ENCODE measurements at regions not wholly inside any gene's neighbourhood (a gene's known extent, or its start where the extent isn't known, plus 50 kb on each side); places are given as distances from the start of the nearest gene placed in this dataset.
A peak's percentile ranks its signal among the peaks of the same experiment; 100 is the strongest.

GRCh38 chr5:174398171-174398570 lies 326.2 kb upstream of the MSX2 start:
- no peak for FAIRE-seq

GRCh38 chr5:174399411-174399810 lies 325.0 kb upstream of the MSX2 start:
- DNase-seq (ENCODE audit: insufficient read length, low spot score) = no peak
- no peak for FAIRE-seq

More at GRCh38 chr5:174398171-174398570, 326.2 kb upstream of the MSX2 start:
- DNase-seq (ENCODE audit: insufficient read length, low spot score) = no peak

DNA sequence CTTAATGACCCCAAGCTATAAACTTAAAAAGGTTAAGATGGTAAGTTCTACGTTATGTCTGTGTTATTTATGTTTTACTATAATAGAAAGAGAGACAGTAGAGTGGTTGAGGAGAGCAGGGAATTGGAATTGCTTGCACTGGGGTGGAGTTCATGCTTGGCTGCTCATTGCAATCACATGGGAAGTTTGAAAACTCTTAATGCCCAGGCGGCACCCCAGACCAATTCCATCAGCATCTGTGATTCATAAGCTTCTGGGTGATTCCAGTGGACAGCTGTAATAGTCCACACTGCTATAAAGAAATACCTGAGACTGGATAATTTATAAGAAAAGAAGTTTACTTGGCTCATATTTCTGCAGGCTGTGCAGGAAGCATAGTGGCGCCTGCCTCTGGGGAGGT lies 323.9 kb upstream of the MSX2 start:
- FAIRE-seq = no peak
- no peak for DNase-seq (ENCODE audit: insufficient read length, low spot score)

DNA sequence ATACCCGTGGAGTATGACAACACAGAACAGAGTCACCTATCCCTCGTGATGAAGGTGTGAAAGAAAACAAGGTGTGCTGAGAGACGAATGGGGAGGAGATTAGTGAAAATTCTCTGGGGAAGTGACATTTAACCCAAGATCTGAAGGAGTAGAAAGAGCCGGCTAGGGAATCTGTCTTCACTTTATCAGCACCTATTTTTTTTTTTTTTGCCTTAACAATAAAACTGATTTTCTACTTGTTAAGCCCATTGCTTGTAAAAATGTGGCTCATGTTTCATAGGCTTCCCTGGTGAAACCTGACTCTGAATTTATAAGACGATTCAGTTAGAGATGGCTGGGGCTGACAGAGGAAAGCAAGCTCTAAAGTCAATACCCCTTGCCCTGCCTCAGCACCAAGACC lies 322.6 kb upstream of the MSX2 start:
- FAIRE-seq = no peak
- no peak for DNase-seq (ENCODE audit: insufficient read length, low spot score)

DNA sequence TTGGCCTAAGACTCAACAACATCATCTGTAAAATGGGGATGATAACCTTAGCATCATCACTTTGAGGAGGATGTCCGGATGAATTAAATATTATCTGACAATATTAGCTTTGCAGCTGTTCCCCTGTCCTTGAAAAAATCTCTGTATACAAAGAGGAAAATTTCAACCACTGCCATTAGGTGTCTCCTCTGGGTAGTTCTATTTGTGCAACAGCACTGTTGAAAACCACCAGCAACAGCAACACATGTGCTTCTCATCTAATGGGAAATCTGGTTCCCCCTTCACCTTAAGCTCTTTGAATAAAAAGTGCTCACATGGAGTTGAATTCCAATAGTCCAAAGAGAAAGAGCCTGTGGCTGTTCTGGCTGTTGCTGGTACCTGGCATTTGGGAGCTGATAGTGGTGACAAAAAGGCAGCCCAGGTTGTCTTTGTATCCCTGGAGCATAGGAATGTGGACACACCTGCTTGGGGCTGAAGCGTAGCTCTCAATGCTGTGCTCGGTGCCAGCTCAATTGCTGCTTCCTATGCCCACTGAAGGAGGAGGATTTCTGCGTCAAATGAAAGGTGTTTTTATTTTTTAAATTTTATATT lies 322.1 kb upstream of the MSX2 start:
- DNase-seq (ENCODE audit: insufficient read length, low spot score) (no peak), FAIRE-seq (no peak)

GRCh38 chr5:174404848-174405247 lies 319.5 kb upstream of the MSX2 start:
- no peak for DNase-seq (ENCODE audit: insufficient read length, low spot score)
- no peak for FAIRE-seq

GRCh38 chr5:174409070-174409469 lies 315.3 kb upstream of the MSX2 start:
- DNase-seq (ENCODE audit: insufficient read length, low spot score) (no peak), FAIRE-seq (no peak)

- no peak for FAIRE-seq
- no peak for DNase-seq (ENCODE audit: insufficient read length, low spot score)
These were observed 314.4 kb upstream of the MSX2 start for GRCh38 chr5:174409971-174410370.

- no peak for FAIRE-seq
- no peak for DNase-seq (ENCODE audit: insufficient read length, low spot score)
These were observed 313.5 kb upstream of the MSX2 start for GRCh38 chr5:174410716-174411478.

GRCh38 chr5:174411479-174411819 lies 312.9 kb upstream of the MSX2 start:
- no peak for FAIRE-seq
- no peak for DNase-seq (ENCODE audit: insufficient read length, low spot score)

DNA sequence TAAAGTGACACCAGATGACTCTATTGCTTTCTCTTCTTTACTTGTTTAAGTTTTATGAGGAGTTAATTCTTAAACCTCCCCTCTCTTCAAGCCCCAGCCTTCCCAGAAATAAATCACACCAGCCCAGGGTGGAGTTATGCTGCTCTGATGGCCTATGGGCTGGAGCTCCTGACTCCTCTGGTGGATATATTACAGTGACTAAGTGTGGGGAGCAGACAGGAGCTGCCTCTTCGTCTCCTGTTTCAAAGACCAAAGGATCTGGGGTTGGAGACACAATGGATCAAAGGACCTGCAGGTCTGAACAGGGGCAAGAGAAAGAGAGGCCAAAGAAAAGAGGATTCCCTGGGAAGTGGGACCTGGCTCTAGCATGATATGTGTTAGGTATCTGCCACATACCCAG lies 312.0 kb upstream of the MSX2 start:
- no peak for DNase-seq (ENCODE audit: insufficient read length, low spot score)
- FAIRE-seq = no peak

GRCh38 chr5:174412941-174413340 lies 311.4 kb upstream of the MSX2 start:
- no peak for DNase-seq (ENCODE audit: insufficient read length, low spot score)
- no peak for FAIRE-seq

GRCh38 chr5:174413567-174414314 lies 310.6 kb upstream of the MSX2 start:
- DNase-seq (ENCODE audit: insufficient read length, low spot score) (no peak), FAIRE-seq (no peak)

GRCh38 chr5:174414315-174414710 lies 310.1 kb upstream of the MSX2 start:
- DNase-seq (ENCODE audit: insufficient read length, low spot score) (no peak), FAIRE-seq (no peak)

DNA sequence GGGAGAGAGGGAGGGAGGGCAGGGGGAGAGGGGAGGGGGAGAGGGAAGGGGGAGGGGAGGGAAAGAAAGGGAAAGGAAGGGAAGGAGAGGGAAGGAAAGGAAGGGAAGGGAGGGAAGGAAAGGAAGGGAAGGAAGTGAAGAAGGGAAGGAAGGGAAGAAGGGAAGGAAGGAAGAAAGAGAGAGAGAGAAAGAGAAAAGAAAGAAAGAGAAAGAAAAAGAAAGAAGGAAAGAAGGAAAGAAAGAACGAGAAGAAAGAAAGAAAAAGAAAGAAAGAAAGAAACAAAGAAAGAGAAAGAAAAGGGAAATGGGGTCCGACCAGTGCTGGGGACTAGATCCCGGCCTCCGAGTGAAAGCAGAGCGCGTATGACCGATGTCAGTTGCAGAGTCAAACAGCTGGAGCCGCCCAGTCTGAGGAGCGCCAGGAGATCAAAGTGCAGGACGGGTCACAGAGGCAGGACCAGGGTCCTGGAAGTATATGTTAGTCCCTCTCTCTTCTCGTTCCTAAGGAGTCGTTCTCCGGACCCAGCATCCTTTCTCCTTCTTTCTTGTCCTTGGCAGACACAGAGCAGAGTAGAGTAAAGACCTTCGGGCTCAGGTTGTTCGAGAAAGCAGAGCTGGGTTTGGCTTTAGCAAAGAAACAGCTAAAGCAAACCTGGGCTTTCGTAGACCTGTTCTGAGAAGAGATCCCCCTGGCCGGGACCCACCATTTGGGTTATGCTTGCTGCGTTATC lies 305.4 kb upstream of the MSX2 start:
- DNase-seq (ENCODE audit: insufficient read length, low spot score) (no peak), FAIRE-seq (no peak)

- FAIRE-seq (peak; percentile 93), DNase-seq (ENCODE audit: insufficient read length, low spot score) (peak; percentile 52)
These were observed 304.7 kb upstream of the MSX2 start for GRCh38 chr5:174419540-174420132.

GRCh38 chr5:174420651-174421407 lies 303.6 kb upstream of the MSX2 start:
- DNase-seq (ENCODE audit: insufficient read length, low spot score) (no peak), FAIRE-seq (no peak)

GRCh38 chr5:174421408-174421805 lies 303.0 kb upstream of the MSX2 start:
- no peak for DNase-seq (ENCODE audit: insufficient read length, low spot score)
- no peak for FAIRE-seq

DNA sequence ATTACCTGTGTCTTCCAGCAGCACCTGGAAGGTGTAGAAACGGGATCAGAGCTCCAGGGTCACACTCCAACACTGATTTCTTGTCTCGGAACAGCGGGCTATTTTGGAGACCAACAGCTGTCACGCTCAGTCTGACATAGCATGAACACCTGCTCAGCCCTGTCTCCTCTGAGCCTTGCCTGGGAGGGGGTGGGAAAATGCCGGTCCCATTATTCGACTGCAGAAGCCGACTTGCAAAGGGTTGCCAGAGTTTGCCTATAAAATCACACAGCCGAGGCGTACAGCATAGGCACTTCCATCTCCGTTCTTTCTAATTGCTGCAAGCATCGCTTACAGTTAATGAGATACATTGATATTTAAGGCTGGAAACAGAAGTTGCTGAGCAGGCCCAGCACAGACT lies 300.8 kb upstream of the MSX2 start:
- DNase-seq (ENCODE audit: insufficient read length, low spot score) (no peak), FAIRE-seq (no peak)

Measured in GM19239 (cell line).